NCI-H526 treated with DMSO at 0.1 percent for 48 hours (cell line): ENCODE measurements at regions not wholly inside any gene's neighbourhood (a gene's known extent, or its start where the extent isn't known, plus 50 kb on each side); places are given as distances from the start of the nearest gene placed in this dataset.
"Not testable (repeated sequence)": the region's sequence is repeated elsewhere in the genome, so short reads cannot be mapped to it uniquely, and the experiment has no call there.

Experiments used
- DNase-seq: peaks from one replicate; lab custom pipeline; 2025; lab: John Stamatoyannopoulos, UW

- peak; percentile 38 for DNase-seq
These were observed 143.7 kb upstream of the ZNF385D start for GRCh38 chr3:21894459-21895340.

DNA sequence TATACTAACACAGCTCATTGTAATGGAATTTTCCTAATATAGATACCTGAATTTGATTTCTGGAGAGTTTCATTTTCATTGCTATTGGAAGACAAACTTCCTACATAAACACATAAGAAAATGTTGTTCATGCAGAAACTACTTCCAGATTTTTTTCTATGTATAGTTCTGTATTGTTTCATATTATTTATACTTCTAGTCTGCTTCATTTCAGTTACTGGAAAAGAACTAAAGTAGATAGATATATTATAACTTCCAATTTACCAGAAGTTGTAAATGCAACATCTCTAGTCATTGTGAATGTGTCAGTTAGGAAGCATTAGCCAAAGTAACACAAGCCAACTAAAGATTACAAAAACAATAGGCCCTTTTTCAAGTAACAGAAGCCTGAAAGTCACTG lies 147.3 kb upstream of the ZNF385D start:
- DNase-seq: no peak

GRCh38 chr3:21901484-21901883 lies 150.5 kb upstream of the ZNF385D start:
- no peak for DNase-seq

GRCh38 chr3:21902956-21903355 lies 151.9 kb upstream of the ZNF385D start:
- no peak for DNase-seq

GRCh38 chr3:21909096-21909495 lies 158.1 kb upstream of the ZNF385D start:
- no peak for DNase-seq

DNA sequence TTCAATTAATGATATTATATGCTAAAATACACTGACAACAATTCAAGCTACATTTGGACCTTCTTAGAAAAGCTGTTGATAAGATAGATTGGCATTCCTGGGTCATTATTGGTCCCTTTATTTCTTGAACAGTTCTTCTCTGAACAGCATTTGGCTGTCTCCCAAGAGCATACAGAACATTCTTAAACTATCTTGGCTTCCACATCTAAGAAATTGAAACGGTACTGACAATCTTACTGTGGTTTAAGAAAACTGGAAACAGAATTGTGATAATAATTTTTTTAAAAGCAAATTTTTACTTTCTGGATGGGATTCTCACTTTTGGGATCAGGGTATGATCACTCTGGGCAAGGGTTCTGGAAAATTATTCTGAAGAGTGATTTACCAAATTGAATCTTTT lies 161.7 kb upstream of the ZNF385D start:
- DNase-seq: no peak

DNA sequence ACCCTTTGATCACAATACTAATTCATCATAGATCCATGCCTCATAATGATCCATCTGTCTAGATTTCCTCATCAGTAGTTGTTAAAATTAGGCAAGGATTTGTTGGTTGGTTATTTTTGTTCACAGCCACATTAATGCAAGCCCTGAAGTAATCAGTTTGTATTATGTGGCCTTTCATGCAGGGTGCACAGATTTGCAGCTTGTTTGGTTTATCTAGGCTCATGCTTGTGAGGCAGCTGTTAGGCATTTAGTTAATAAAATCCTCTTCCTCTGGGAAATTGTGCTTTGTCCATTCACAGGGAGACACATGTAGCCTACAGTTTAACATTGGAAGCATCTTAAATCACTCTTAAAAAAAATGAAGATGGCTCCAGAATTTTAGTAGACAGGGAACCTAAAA lies 162.8 kb upstream of the ZNF385D start:
- no peak for DNase-seq

DNA sequence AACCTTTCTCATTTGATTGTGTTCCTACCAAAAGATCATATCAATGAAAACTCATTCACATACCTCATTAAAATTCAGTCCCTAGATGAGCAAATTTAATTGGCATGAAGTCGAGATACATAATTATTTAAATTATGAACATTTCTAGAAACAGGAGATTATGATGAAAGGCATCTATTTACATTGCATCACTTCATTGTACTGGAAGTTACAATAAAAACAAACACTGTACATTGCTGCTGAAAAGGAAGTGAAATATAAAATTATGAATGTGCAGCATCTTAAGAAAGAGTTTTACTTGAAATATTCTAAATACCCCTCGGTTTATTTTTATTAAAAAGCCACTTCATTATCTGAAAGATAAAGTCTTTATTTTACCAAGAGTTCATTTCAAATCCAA lies 163.4 kb upstream of the ZNF385D start:
- no peak for DNase-seq

- DNase-seq: peak; percentile 15
These were observed 168.4 kb upstream of the ZNF385D start for GRCh38 chr3:21919383-21919782.

DNA sequence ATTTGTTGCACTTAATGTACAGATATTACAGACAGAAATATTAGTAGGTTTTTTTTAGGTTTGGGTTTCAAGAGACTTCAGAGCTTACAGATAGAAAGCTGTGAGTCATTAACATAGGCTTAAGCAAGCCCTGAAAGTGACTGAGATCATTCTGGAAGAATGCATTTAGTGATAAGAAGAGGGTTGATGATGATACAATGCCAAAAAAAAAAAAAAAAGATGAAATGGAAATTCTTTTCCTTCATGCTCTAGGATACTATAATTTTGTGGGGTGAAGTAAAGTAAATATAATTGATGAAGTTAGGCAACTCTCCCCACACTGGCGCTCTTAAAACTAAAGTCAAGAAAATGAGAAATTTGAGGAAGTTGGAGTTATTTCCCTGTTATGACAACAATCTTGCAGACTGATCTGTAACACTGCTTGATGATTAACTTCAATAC lies 169.4 kb upstream of the ZNF385D start:
- DNase-seq: no peak

DNA sequence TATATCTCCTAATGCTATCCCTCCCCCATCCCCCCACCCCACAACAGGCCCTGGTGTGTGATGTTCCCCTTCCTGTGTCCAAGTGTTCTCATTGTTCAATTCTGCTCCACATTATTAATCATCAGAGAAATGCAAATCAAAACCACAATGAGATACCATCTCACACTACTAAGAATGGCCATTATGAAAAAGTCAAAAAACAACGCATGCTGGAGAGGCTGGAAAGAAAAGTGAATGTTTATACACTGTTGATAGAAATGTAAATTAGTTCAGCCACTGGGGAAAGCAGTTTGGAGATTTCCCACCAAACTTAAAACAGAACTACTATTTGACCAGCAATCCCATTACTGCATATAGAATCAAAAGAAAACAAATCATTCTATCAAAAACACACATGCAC lies 172.1 kb upstream of the ZNF385D start:
- peak; percentile 73 for DNase-seq

DNA sequence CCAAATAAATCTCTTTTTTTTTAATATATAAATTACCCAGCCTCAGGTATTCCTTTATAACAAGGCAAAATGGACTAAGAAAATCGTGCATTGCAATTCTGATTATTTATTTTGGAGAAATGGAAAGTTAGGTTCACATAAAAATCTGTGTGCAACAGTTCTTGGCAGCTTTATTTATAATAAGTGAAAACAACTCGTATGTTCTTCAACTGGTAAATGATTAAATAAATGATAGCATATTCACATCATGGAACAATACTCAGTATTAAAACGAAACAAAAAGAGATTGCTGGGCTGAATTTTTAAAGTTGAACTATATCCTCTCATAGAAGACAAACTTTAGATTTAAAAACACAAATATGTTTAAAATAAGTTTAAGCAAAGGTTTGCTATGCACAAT lies 176.3 kb upstream of the ZNF385D start:
- DNase-seq: no peak

DNA sequence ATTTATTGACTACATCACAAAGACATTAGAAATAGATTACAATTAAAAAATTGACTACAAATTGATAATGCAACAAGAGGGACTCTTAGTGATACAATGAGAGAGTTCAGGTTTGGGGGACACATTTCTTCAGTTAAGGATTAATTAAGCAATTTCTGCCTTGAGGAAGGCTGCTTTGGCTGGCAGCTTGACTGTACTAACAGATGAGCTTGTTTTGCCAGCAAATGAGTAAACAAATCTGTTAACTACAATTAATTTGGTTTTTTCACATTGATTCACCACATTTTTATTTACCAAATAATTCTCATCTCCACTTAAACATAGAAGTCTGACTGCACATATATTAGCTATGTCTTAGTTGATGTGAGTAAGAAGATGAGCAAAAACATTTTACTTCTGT lies 183.6 kb upstream of the ZNF385D start:
- DNase-seq: no peak

DNA sequence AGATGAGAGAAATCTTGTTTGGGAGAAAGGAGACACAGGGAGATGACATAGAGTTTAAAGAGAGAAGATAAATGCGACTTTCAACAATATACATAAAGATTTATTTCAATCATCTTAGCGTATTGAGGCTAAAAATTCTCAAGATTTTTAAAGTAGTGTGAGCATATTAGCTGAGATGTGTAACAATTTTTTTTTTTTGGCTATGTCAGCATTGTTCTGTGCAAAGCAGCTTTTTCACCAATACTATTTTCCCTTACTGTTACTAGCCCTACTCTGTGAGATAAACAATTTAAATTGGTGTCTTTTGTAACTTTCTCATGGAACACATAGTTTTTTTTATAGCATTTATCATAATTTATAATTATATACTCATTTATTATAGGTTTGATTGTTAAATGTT lies 185.2 kb upstream of the ZNF385D start:
- DNase-seq: no peak

DNA sequence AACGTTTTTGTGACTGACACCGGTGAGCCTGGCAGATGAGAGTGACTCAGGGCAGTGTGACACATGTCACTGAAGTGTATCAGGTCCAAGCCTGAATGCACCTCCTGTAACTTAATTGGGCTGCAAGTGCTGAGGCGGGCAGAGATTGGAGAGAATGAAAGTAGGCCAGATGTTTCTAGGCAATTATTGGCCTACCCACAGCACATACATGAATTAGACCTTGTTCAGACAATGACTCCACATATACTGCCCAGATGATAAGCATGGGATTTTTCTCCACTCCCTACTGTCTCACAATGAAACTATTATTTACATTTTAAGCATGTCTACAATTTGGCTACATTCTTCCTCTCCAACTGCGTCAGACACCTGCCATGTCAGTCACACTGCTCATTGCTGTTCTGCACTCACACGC lies 187.3 kb upstream of the ZNF385D start:
- DNase-seq: no peak

DNA sequence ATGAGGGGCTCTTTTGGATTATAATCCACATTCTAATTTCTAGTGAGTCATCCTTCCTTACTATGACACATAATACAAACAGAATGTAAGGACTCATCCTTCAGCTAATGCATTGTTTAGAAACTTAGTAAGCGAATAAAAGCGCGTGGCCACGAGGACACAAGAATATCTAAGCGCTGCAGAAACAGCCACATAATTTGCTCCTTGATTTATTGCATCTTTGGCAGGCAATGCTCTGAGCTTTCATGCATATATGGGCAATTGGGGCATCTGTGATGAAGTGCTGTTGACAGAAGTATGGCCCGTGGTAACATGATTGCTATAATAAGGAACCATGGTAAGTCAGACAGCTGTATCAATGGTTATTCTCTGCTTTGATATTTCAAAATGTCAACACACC lies 191.3 kb upstream of the ZNF385D start:
- no peak for DNase-seq

DNA sequence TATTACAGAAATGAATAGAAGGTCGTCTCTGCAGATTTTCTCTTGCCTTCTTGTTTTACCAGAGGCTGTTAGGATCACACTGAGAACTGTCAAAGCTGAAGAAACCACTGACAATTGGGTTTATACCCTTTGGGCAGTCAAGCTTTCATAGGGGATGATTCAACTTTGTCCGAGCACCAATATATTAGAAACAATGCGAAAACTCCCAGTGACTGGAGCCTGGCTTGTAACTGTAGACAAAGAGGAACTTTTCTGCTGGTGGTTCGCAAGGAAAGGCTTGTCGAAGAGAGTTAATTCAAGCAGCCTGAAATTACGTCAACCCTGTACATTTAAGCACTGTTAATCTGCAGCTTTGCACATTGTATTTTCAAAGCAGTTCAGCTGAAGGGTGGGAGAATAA lies 193.2 kb upstream of the ZNF385D start:
- no peak for DNase-seq

DNA sequence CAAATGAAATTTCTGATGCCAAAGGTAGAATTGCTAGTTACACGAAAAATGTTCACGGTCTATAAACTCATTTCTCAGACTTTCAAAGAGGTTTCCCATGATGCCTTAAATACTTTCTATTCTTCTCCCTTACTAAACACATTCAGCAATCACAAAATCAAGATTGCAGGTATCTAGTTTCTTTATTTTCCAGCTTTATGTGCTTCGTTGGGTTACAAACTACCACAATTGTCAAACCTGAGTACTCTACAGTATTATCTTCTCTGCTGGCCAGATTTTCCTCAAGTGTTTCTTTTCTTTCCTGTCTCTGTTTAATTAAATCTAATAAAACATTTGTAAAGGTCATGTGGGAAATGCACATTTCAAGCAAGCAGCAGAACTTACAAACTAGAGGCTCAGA lies 201.8 kb upstream of the ZNF385D start:
- no peak for DNase-seq

GRCh38 chr3:21954709-21955108 lies 203.7 kb upstream of the ZNF385D start:
- DNase-seq: no peak

DNA sequence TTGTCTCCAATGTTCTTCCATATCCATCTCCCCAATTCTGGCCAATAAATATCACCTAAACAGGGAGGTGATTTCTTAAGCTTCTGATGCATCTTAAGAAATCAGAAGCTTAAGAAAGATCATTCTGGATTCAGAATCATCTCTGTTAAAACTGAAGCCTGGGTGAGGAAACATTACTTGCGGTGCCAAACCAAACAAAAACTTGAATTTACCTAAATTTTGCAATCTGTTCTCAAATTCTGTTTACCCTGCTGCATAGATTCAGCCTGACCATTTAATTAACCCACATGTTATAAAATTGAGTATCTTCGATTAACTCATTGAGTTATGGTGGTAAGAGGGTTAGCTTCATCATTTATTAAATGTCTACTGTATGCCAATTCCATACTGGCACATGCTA lies 204.4 kb upstream of the ZNF385D start:
- DNase-seq: no peak

DNA sequence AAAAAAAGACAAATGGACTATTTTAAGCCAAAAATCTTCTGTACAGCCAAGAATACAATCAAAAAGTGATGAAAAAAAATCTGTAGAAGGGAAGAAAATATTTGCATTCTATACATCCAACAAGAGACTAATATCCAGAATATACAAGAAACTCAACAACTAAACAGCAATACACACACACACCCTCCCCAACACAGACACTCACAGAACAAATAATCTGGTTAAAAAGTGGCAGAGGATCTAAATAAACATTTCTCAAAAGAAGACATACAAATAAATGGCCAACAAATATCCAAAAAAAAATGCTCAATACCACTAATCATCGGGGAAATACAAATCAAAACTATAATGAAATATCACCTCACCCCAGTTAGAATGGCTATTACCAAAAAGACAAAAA lies 209.0 kb upstream of the ZNF385D start:
- no peak for DNase-seq

DNA sequence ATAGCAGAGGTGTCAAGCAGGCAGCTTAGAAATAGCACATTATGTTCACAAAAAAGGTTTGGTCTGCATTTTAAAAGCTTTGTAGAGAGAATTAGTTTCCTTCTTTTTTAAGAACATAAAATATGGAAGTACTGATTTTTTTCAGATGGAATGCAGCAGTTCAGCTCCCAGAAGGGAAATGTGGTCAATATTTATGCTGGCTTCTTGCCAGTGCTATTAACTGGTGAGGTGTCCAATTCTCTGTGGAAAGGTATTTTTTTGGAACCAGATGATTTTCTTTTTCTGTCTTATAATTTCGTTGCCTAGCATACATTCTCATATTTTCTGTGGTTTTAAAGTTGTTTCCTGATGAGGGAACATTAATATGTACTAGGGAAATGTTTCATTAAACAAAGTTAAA lies 211.4 kb upstream of the ZNF385D start:
- no peak for DNase-seq

- DNase-seq: not testable (repeated sequence)
These were observed 215.4 kb upstream of the ZNF385D start for GRCh38 chr3:21966457-21966856.

GRCh38 chr3:21979706-21980105 lies 228.7 kb upstream of the ZNF385D start:
- no peak for DNase-seq
